Transverse colon (tissue), 4 donors: ENCODE measurements at regions not wholly inside any gene's neighbourhood (a gene's known extent, or its start where the extent isn't known, plus 50 kb on each side); places are given as distances from the start of the nearest gene placed in this dataset.

Experiments
- DNase-seq: peaks from one replicate; pipeline ENCODE4 v3.0.0-alpha.2; 2019
- H3K27ac ChIP-seq, 4 donors: fragments of 200-600 bp; sonication (generic); 2 replicates each; pipeline ENCODE4 v1.5.1; 2016 to 2018; ENCODE audit warnings: inconsistent platforms in 4 of 4
- H3K27me3 ChIP-seq: fragments of 200-600 bp; sonication (generic); 2 replicates; pipeline ENCODE4 v1.5.1; 2017; ENCODE audit warnings: inconsistent platforms
- H3K36me3 ChIP-seq, 4 donors: fragments of 200-600 bp; sonication (generic); 2 replicates each; pipeline ENCODE4 v1.5.1; 2017 to 2019; ENCODE audit warnings: inconsistent platforms in 4 of 4
- H3K4me1 ChIP-seq, 4 donors: fragments of 200-600 bp; sonication (generic); 2 replicates each; pipeline ENCODE4 v1.5.1; 2017 to 2020; ENCODE audit warnings: inconsistent platforms in 4 of 4
- H3K4me3 ChIP-seq, 4 donors: fragments of 200-600 bp; sonication (generic); 1 replicate in 1 of 4; 2 replicates in 3 of 4; pipeline versions ENCODE4 v1.5.1 to v1.6.1; 2017 to 2019; ENCODE audit warnings: inconsistent platforms in 4 of 4
- H3K9me3 ChIP-seq, 2 donors: fragments of 200-600 bp; sonication (generic); 2 replicates each; pipeline ENCODE4 v1.5.1; 2017 to 2019; ENCODE audit warnings: inconsistent platforms in 2 of 2
- CTCF ChIP-seq, 5 experiments: fragments of 200-600 bp in 3 of 5; fragments of 450-650 bp in 2 of 5; sonication (generic) in 3 of 5; IDR thresholded peaks; 1 replicate in 2 of 5; 2 replicates in 3 of 5; pipeline ENCODE4 v1.5.1; 2016 to 2017; ENCODE audit warnings: antibody characterized with exemption in 5 of 5, inconsistent platforms in 3 of 5, mild to moderate bottlenecking in 2 of 5, moderate library complexity in 1 of 5
- EP300 ChIP-seq: sonication (generic); formaldehyde crosslinking; IDR thresholded peaks from one replicate; pipeline ENCODE4 v1.6.1; 2017; ENCODE audit warnings: antibody characterized with exemption, low read depth
- POLR2A ChIP-seq: fragments of 450-650 bp; IDR thresholded peaks from one replicate; pipeline ENCODE4 v1.6.1; 2016; ENCODE audit warnings: antibody characterized with exemption, mild to moderate bottlenecking, moderate library complexity
- POLR2AphosphoS5 ChIP-seq, 3 donors: sonication (generic); formaldehyde crosslinking; IDR thresholded peaks; one replicate each; pipeline ENCODE4 v1.6.1; 2016; ENCODE audit warnings: antibody characterized with exemption in 3 of 3
- WGBS, 2 donors: methylation state at CpG; one replicate each; pipeline ENCODE4 v1.1.5; 2018; ENCODE audit warnings: low coverage in 1 of 2; 5-methylcytosine and 5-hydroxymethylcytosine counted together
- in situ Hi-C, 4 donors: fragments of 200-750 bp; cut with MboI; loops; one replicate each; pipeline versions ENCODE4 v1.15.0 to v1.15.1; 2017; ENCODE audit warnings: low sequenced_read_pairs in 3 of 4, low pct_ligation_motif_present in 1 of 4, low pct_unique_long_range_greater_than_20kb in 1 of 4
- intact Hi-C: fragments of 100-400 bp; cut with DNase I; formaldehyde crosslinking; loops from one replicate; pipeline ENCODE4 v1.15.1; 2023; ENCODE audit warnings: low total_unique reads

- in situ Hi-C loops (loop anchor here in 3 of 4 donors (25.0 kb wide), 2 partner anchors 796 to 954 kb away; no protein-coding TSS in a partner anchor), intact Hi-C loops (loop anchor here (5.0 kb wide), 1 partner anchor 1004 kb away; no protein-coding TSS in a partner anchor)
- peak; percentile 10 for DNase-seq
Observed at GRCh38 chr18:5066380-5066977, 130.6 kb downstream of the AKAIN1 start.

GRCh38 chr18:5065615-5066014 lies 131.4 kb downstream of the AKAIN1 start:
- intact Hi-C loops (loop anchor here (5.0 kb wide), 1 partner anchor 1003 kb away; no protein-coding TSS in a partner anchor), in situ Hi-C loops (loop anchor here in 3 of 4 donors (25.0 kb wide), 2 partner anchors 797 to 953 kb away; no protein-coding TSS in a partner anchor)
- 67 to 83% methylated on average over 1 to 2 of the region's 2 CpGs for WGBS, 2 donors
- Histone ChIP-seq H3K4me1 (no peaks in the 10 kb centered on the region), H3K27ac (no peak overlapping the region), H3K4me3 (no peak overlapping the region), H3K9me3 (no peaks in the 10 kb centered on the region), H3K36me3 (no peaks in the 10 kb centered on the region), H3K27me3 (no peaks in the 10 kb centered on the region)
- TF ChIP-seq CTCF (IDR thresholded peaks at IDR 0.05) = no peak
- TF ChIP-seq POLR2A = no peak
- TF ChIP-seq POLR2AphosphoS5 (IDR thresholded peaks at IDR 0.05) = no peak
- no peak for TF ChIP-seq EP300
- no peak for DNase-seq

More at GRCh38 chr18:5066380-5066977, 130.6 kb downstream of the AKAIN1 start:
- H3K27ac ChIP-seq = no peak overlapping the region
- no peaks in the 10 kb centered on the region for H3K4me1 ChIP-seq
- no peaks in the 10 kb centered on the region for H3K27me3 ChIP-seq
- WGBS, 2 donors = 88% methylated on average over 2 of the region's 2 CpGs; no CpG with 5 or more reads in 1 of the 2 donors
- no peaks in the 10 kb centered on the region for H3K36me3 ChIP-seq
- TF ChIP-seq CTCF (IDR thresholded peaks at IDR 0.05) (peak in 3 of 5 experiments; percentile 12 to 34 (median 31)), EP300 (no peak)
- H3K9me3 ChIP-seq = no peaks in the 10 kb centered on the region
- H3K4me3 ChIP-seq = no peak overlapping the region

GRCh38 chr18:5064841-5065370 lies 132.2 kb downstream of the AKAIN1 start:
- in situ Hi-C loops = loop anchor here in 3 of 4 donors (25.0 kb wide), 2 partner anchors 797 to 953 kb away; no protein-coding TSS in a partner anchor
- intact Hi-C loops = loop anchor here (5.0 kb wide), 1 partner anchor 1003 kb away; no protein-coding TSS in a partner anchor
- WGBS, 2 donors = 80 to 84% methylated on average over 4 to 5 of the region's 5 CpGs

More at GRCh38 chr18:5064841-5065370, 132.2 kb downstream of the AKAIN1 start:
- DNase-seq = no peak
- TF ChIP-seq CTCF (IDR thresholded peaks at IDR 0.05) (no peak), EP300 (no peak), POLR2AphosphoS5 (IDR thresholded peaks at IDR 0.05) (no peak), POLR2A (no peak)
- H3K4me3 ChIP-seq = no peak overlapping the region
- no peaks in the 10 kb centered on the region for H3K27me3 ChIP-seq
- H3K27ac ChIP-seq = no peak overlapping the region
- H3K9me3 ChIP-seq = no peaks in the 10 kb centered on the region
- no peaks in the 10 kb centered on the region for H3K4me1 ChIP-seq
- H3K36me3 ChIP-seq = no peaks in the 10 kb centered on the region
